ENCODE measurements at regions not wholly inside any gene's neighbourhood (a gene's known extent, or its start where the extent isn't known, plus 50 kb on each side); places are given as distances from the start of the nearest gene placed in this dataset.
"Not testable (repeated sequence)": the region's sequence is repeated elsewhere in the genome, so short reads cannot be mapped to it uniquely, and the experiment has no call there.

GRCh38 chr5:40453689-40454088 is 226.0 kb upstream of the PTGER4 start:
- no peak for DNase-seq

GRCh38 chr5:40452874-40453624 is 226.7 kb upstream of the PTGER4 start:
- no peak for DNase-seq

GRCh38 chr5:40447438-40447837 is 232.3 kb upstream of the PTGER4 start:
- DNase-seq: no peak

- no peak for DNase-seq
Observed at GRCh38 chr5:40446910-40447309, 232.8 kb upstream of the PTGER4 start.

- no peak for DNase-seq
Observed at GRCh38 chr5:40442346-40442745, 237.4 kb upstream of the PTGER4 start.

GRCh38 chr5:40441733-40442132 is 238.0 kb upstream of the PTGER4 start:
- DNase-seq: no peak

- no peak for DNase-seq
Observed at GRCh38 chr5:40440746-40441145, 239.0 kb upstream of the PTGER4 start.

GRCh38 chr5:40439103-40439502 is 240.6 kb upstream of the PTGER4 start:
- DNase-seq: not testable (repeated sequence)

GRCh38 chr5:40438646-40439045 is 241.1 kb upstream of the PTGER4 start:
- DNase-seq: not testable (repeated sequence)

- DNase-seq: no peak
Observed at GRCh38 chr5:40437452-40437861, 242.3 kb upstream of the PTGER4 start.

GRCh38 chr5:40436535-40437237 is 243.0 kb upstream of the PTGER4 start:
- no peak for DNase-seq

- not testable (repeated sequence) for DNase-seq
Observed at GRCh38 chr5:40435706-40436105, 244.0 kb upstream of the PTGER4 start.

- DNase-seq: no peak
Observed at GRCh38 chr5:40432836-40433235, 246.9 kb upstream of the PTGER4 start.

- DNase-seq: no peak
Observed at GRCh38 chr5:40431734-40432133, 248.0 kb upstream of the PTGER4 start.

- no peak for DNase-seq
Observed at GRCh38 chr5:40430101-40430710, 249.5 kb upstream of the PTGER4 start.

- no peak for DNase-seq
Observed at GRCh38 chr5:40429258-40430100, 250.2 kb upstream of the PTGER4 start.

- no peak for DNase-seq
Observed at GRCh38 chr5:40428815-40429214, 250.9 kb upstream of the PTGER4 start.

GRCh38 chr5:40428126-40428525 is 251.6 kb upstream of the PTGER4 start:
- DNase-seq: no peak

- DNase-seq: not testable (repeated sequence)
Observed at GRCh38 chr5:40417046-40417810, 262.5 kb upstream of the PTGER4 start.

- DNase-seq: no peak
Observed at GRCh38 chr5:40416588-40416987, 263.1 kb upstream of the PTGER4 start.

- DNase-seq: no peak
Observed at GRCh38 chr5:40416098-40416497, 263.6 kb upstream of the PTGER4 start.

- no peak for DNase-seq
Observed at GRCh38 chr5:40414922-40415321, 264.8 kb upstream of the PTGER4 start.
